Neuronal stem cell (in vitro differentiated cells): ENCODE measurements at regions not wholly inside any gene's neighbourhood (a gene's known extent, or its start where the extent isn't known, plus 50 kb on each side); places are given as distances from the start of the nearest gene placed in this dataset.
"Not testable (repeated sequence)": the region's sequence is repeated elsewhere in the genome, so short reads cannot be mapped to it uniquely, and the experiment has no call there.

ENCODE experiments used
- DNase-seq: peaks from one replicate; pipeline ENCODE4 v3.0.0-alpha.2; 2013; ENCODE audit warnings: low spot score
- H2AFZ ChIP-seq: one replicate; pipeline ENCODE4 v1.6.1; 2013; ENCODE audit warnings: mild to moderate bottlenecking, low read length, inconsistent platforms
- H2AK5ac ChIP-seq: 2 replicates; pipeline ENCODE4 v1.6.1; 2013; ENCODE audit warnings: low read depth, mild to moderate bottlenecking, inconsistent platforms, low read length, moderate library complexity, mixed read lengths
- H2BK120ac ChIP-seq: 2 replicates; pipeline ENCODE4 v1.6.1; 2013; ENCODE audit warnings: low read depth, mild to moderate bottlenecking, inconsistent platforms, low read length, moderate library complexity, mixed read lengths
- H2BK12ac ChIP-seq: one replicate; pipeline ENCODE4 v1.6.1; 2013; ENCODE audit warnings: low read length, inconsistent platforms
- H2BK15ac ChIP-seq: 2 replicates; pipeline ENCODE4 v1.6.1; 2013; ENCODE audit warnings: mild to moderate bottlenecking, low read length, inconsistent platforms, mixed read lengths
- H2BK5ac ChIP-seq: one replicate; pipeline ENCODE4 v1.6.1; 2013; ENCODE audit warnings: inconsistent platforms, mild to moderate bottlenecking, low read length, moderate library complexity
- H3K14ac ChIP-seq: one replicate; pipeline ENCODE4 v1.6.1; 2013; ENCODE audit warnings: low read length, inconsistent platforms
- H3K18ac ChIP-seq: 2 replicates; pipeline ENCODE4 v1.6.1; 2013; ENCODE audit warnings: low read length, inconsistent platforms
- H3K23ac ChIP-seq: 2 replicates; pipeline ENCODE4 v1.6.1; 2013; ENCODE audit warnings: low read depth, mild to moderate bottlenecking, mixed read lengths, low read length, inconsistent platforms; ENCODE audit not compliant: poor library complexity
- H3K27ac ChIP-seq: replicated peaks from 3 replicates; pipeline ENCODE4 v1.5.1; 2013; ENCODE audit warnings: low read length, inconsistent platforms
- H3K27me3 ChIP-seq, 3 experiments: 2 replicates each; pipeline ENCODE4 v1.6.1; 2013; ENCODE audit warnings: low read length in 3 of 3, mild to moderate bottlenecking in 2 of 3, inconsistent platforms in 1 of 3, low read depth in 1 of 3, mixed read lengths in 1 of 3, moderate library complexity in 1 of 3; ENCODE audit not compliant: control insufficient read depth in 3 of 3, insufficient read depth in 3 of 3
- H3K36me3 ChIP-seq, 2 donors: replicated peaks in 1 of 2; 2 replicates each; pipeline ENCODE4 v1.6.1; 2013; ENCODE audit warnings: low read length in 2 of 2; ENCODE audit not compliant: control insufficient read depth in 2 of 2, insufficient read depth in 2 of 2
- H3K4ac ChIP-seq: 2 replicates; pipeline ENCODE4 v1.6.1; 2013; ENCODE audit warnings: inconsistent platforms, mild to moderate bottlenecking, low read length, moderate library complexity
- H3K4me1 ChIP-seq, 2 donors: 1 replicate in 1 of 2; 2 replicates in 1 of 2; pipeline ENCODE4 v1.6.1; 2013; ENCODE audit warnings: low read length in 2 of 2, low read depth in 1 of 2; ENCODE audit not compliant: control insufficient read depth in 2 of 2, insufficient read depth in 1 of 2
- H3K4me2 ChIP-seq: one replicate; pipeline ENCODE4 v1.6.1; 2013; ENCODE audit warnings: mild to moderate bottlenecking, low read length, inconsistent platforms; ENCODE audit not compliant: insufficient read depth, poor library complexity, severe bottlenecking
- H3K4me3 ChIP-seq, 2 donors: 2 replicates each; pipeline ENCODE4 v1.5.1; 2013; ENCODE audit warnings: low read length in 2 of 2, mild to moderate bottlenecking in 2 of 2, inconsistent platforms in 1 of 2, moderate library complexity in 1 of 2
- H3K79me1 ChIP-seq: one replicate; pipeline ENCODE4 v1.6.1; 2013; ENCODE audit warnings: low read depth, mild to moderate bottlenecking, inconsistent platforms, low read length, moderate library complexity
- H3K9ac ChIP-seq: one replicate; pipeline ENCODE4 v1.6.1; 2013; ENCODE audit warnings: mild to moderate bottlenecking, low read depth, low read length, inconsistent platforms; ENCODE audit not compliant: poor library complexity
- H3K9me3 ChIP-seq, 2 donors: replicated peaks in 1 of 2; 2 replicates each; pipeline versions ENCODE3 to v1.6.1; 2013; ENCODE audit warnings: low read length in 2 of 2, mild to moderate bottlenecking in 2 of 2, inconsistent platforms in 1 of 2, low read depth in 1 of 2, mixed read lengths in 1 of 2, moderate library complexity in 1 of 2; ENCODE audit not compliant: control insufficient read depth in 2 of 2, insufficient read depth in 1 of 2
- H4K8ac ChIP-seq: one replicate; pipeline ENCODE4 v1.6.1; 2013; ENCODE audit warnings: low read depth, mild to moderate bottlenecking, inconsistent platforms, low read length, moderate library complexity
- H4K91ac ChIP-seq: one replicate; pipeline ENCODE4 v1.6.1; 2013; ENCODE audit warnings: low read length, low read depth, mild to moderate bottlenecking, inconsistent platforms; ENCODE audit not compliant: poor library complexity
- WGBS, 2 donors: extraction: QIAGEN DNeasy Blood & Tissue Kit; methylation state at CpG; one replicate each; pipeline ENCODE4 v1.1.7; 2013; ENCODE audit warnings: missing lambda C conversion rate in 2 of 2, mixed read lengths in 1 of 2; ENCODE audit not compliant: insufficient read length in 2 of 2, insufficient replicate concordance in 1 of 2; ENCODE audit errors: extremely low coverage in 2 of 2; 5-methylcytosine and 5-hydroxymethylcytosine counted together

DNA sequence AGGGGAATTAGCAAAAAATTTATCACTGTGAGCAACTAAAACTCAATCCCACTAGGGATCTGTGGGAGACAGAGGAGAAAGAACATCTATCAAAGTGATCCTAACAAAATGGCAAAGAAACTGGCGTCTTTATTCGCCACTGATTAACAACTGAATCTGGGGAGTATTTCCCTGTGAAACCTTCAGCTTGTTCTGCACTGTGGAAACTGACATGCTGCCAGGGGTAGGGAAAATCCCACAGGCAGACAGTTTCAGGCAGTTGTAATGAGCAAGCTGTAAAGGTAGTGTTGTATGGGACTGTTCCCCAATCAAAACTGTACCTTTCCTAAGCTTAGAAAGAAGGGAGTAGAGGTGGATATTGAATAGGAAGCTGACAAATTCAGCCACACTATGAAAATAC is 611.7 kb downstream of the VGLL3 start:
- Histone ChIP-seq H3K4me2 (no peak overlapping the region), H3K14ac (no peak overlapping the region), H3K4me3 (no peak overlapping the region), H3K27ac (no peak overlapping the region), H3K9ac (no peak overlapping the region), H3K4ac (no peak overlapping the region), H3K23ac (no peak overlapping the region), H4K91ac (no peak overlapping the region), H3K18ac (no peak overlapping the region), H4K8ac (no peak overlapping the region), H3K27me3 (no peaks in the 10 kb centered on the region), H2AFZ (no peak overlapping the region), H3K79me1 (no peaks in the 10 kb centered on the region), H2AK5ac (no peak overlapping the region), H3K4me1 (no peaks in the 10 kb centered on the region), H2BK12ac (no peak overlapping the region), H2BK120ac (no peak overlapping the region), H2BK5ac (no peak overlapping the region), H3K36me3 (no peaks in the 10 kb centered on the region), H2BK15ac (no peak overlapping the region), H3K9me3 (no peaks in the 10 kb centered on the region)
- WGBS, 2 donors: no CpG with 5 or more reads among the region's 2 CpGs
- no peak for DNase-seq

DNA sequence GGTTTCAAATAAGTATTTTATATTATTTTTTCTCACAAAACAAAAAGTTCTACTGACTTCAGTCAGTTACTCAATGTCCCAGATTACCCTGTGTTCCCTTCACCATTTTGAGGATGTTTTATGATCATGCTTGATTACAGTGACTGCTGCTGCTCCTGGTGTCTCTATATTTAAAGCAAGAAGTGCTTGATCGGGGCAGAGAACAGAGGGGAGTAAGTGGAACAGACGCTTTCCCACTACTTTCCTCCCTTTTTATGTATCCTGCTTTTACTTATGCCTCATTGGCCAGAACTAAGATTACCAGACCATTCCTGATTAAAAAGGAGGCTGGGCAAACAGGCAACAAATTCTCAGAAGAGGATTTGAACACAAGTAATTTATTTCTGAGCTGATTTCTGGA is 612.1 kb downstream of the VGLL3 start:
- H3K27me3 ChIP-seq: no peaks in the 10 kb centered on the region
- no peak overlapping the region for H3K4ac ChIP-seq
- no peak overlapping the region for H3K9ac ChIP-seq
- no peak overlapping the region for H3K14ac ChIP-seq
- no peaks in the 10 kb centered on the region for H3K4me1 ChIP-seq
- H4K8ac ChIP-seq: no peak overlapping the region
- H3K23ac ChIP-seq: no peak overlapping the region
- no peak overlapping the region for H2AFZ ChIP-seq
- H2BK5ac ChIP-seq: no peak overlapping the region
- no peak overlapping the region for H2AK5ac ChIP-seq
- H3K27ac ChIP-seq: no peak overlapping the region
- no peak overlapping the region for H2BK12ac ChIP-seq
- no peak overlapping the region for H3K4me3 ChIP-seq
- no peaks in the 10 kb centered on the region for H3K36me3 ChIP-seq
- no peaks in the 10 kb centered on the region for H3K79me1 ChIP-seq
- no peak overlapping the region for H3K18ac ChIP-seq
- H3K4me2 ChIP-seq: no peak overlapping the region
- H2BK15ac ChIP-seq: no peak overlapping the region
- no peak for DNase-seq
- H2BK120ac ChIP-seq: no peak overlapping the region
- WGBS, 2 donors: no CpG with 5 or more reads among the region's 2 CpGs
- H4K91ac ChIP-seq: no peak overlapping the region
- no peaks in the 10 kb centered on the region for H3K9me3 ChIP-seq

DNA sequence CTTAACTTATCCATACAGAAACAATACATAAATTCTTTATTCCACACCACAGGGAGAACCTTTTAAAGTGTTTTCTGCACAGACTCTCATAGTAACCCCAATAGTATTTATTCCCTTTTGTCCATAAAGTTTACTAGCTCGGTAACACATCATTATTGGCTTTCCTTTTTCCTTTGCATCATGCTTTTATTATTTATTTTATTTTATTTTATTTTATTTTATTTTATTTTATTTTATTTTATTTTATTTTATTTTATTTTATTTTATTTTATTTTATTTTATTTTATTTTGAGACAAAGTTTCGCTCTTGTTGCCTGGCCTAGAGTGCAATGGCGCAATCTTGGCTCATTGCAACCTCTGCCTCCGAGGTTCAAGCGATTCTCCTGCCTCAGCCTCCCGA is 655.4 kb downstream of the VGLL3 start:
- not testable (repeated sequence) for H3K9ac ChIP-seq, H2AFZ ChIP-seq, H2BK120ac ChIP-seq, H3K27me3 ChIP-seq, H2BK5ac ChIP-seq, H4K8ac ChIP-seq, H3K9me3 ChIP-seq, H3K18ac ChIP-seq, H4K91ac ChIP-seq, H3K36me3 ChIP-seq, H3K4me2 ChIP-seq, H3K27ac ChIP-seq, DNase-seq, H3K14ac ChIP-seq, H2AK5ac ChIP-seq, H3K79me1 ChIP-seq, H3K4me1 ChIP-seq, H3K4me3 ChIP-seq, H3K23ac ChIP-seq, H2BK15ac ChIP-seq, H3K4ac ChIP-seq, H2BK12ac ChIP-seq
- WGBS, 2 donors: no CpG with 5 or more reads among the region's 6 CpGs

DNA sequence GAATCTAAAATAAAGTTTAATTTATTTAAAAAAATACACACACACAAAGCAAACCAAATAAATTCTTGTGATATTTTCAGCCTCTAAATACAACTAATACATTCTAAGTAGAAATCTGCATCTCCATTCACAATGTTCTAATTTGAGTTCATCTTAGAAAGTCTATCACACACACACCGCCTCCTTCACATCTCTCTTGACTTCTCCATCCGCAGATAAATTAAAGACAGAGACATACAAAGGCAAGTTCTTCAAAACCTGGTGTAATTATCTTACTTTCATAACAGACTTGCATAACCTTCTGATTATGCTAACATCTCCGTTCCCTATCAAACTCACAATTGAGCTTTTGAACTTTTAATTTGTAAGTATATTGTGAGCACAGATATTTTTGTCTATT is 657.3 kb downstream of the VGLL3 start:
- no peak overlapping the region for H2BK12ac ChIP-seq
- no peak overlapping the region for H3K27ac ChIP-seq
- no peaks in the 10 kb centered on the region for H3K9me3 ChIP-seq
- H3K14ac ChIP-seq: no peak overlapping the region
- no peaks in the 10 kb centered on the region for H3K4me1 ChIP-seq
- no peak for DNase-seq
- no peak overlapping the region for H4K8ac ChIP-seq
- H2AFZ ChIP-seq: no peak overlapping the region
- H3K9ac ChIP-seq: no peak overlapping the region
- no CpG with 5 or more reads among the region's 3 CpGs for WGBS, 2 donors
- H2BK5ac ChIP-seq: no peak overlapping the region
- H2BK120ac ChIP-seq: no peak overlapping the region
- H3K36me3 ChIP-seq: no peaks in the 10 kb centered on the region
- H3K23ac ChIP-seq: no peak overlapping the region
- no peak overlapping the region for H2AK5ac ChIP-seq
- no peak overlapping the region for H2BK15ac ChIP-seq
- H4K91ac ChIP-seq: no peak overlapping the region
- no peaks in the 10 kb centered on the region for H3K79me1 ChIP-seq
- H3K18ac ChIP-seq: no peak overlapping the region
- H3K27me3 ChIP-seq: no peaks in the 10 kb centered on the region
- H3K4ac ChIP-seq: no peak overlapping the region
- H3K4me2 ChIP-seq: no peak overlapping the region
- H3K4me3 ChIP-seq: no peak overlapping the region
